Loucy (cell line): ENCODE measurements at regions not wholly inside any gene's neighbourhood (a gene's known extent, or its start where the extent isn't known, plus 50 kb on each side); places are given as distances from the start of the nearest gene placed in this dataset.

Source experiments
- CTCF ChIP-seq: fragments of 200-600 bp; sonication (generic); conservative IDR thresholded peaks from 2 replicates; pipeline ENCODE4 v1.5.1; 2014; ENCODE audit warnings: mild to moderate bottlenecking, antibody characterized with exemption, low read length
- EZH2phosphoT487 ChIP-seq: fragments of 200-600 bp; IDR thresholded peaks from 2 replicates; pipeline ENCODE4 v1.6.1; 2018; ENCODE audit warnings: antibody characterized with exemption, mild to moderate bottlenecking, moderate library complexity, borderline replicate concordance

GRCh38 chr4:56106180-56107147 lies 157.7 kb downstream of the CEP135 start:
- TF ChIP-seq CTCF (no peak), EZH2phosphoT487 (no peak)
